ENCODE measurements at regions not wholly inside any gene's neighbourhood (a gene's known extent, or its start where the extent isn't known, plus 50 kb on each side); places are given as distances from the start of the nearest gene placed in this dataset.
A peak's percentile ranks its signal among the peaks of the same experiment; 100 is the strongest.

DNA sequence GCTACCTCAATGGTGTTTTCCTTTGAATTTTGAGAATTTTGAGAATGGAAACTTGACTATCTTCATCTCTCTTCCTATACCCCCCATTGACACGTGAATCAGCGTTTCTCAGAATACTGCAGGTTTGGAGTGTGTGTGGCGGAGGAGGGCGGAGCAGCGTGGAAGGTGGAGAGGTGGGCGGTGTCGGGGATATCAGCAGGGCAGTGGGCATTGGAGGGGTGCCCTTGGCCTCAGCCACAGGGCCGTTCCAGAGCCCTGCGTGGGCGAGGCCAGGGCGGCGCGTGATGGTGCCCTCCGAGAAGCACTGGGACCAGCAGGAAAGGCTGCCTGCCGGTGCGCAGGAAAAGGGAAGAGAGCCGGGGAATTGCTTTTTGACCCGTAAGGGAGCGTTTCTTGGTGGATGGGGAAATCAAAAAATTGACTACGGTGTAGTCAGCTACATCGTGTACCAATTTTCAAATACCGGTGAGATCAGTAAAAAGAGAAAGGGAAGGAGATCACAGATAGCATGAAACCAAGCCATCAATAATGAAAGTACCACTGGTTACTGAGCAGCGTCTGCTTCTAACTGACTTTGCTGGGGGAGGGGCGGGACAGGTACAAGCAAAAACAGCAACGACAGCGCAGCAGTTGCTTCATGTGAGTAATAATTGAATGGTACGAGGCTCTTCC is 82.7 kb upstream of the DUSP22 start:
- peak; percentile 95 for FAIRE-seq
- DNase-seq (ENCODE audit: insufficient read length, low spot score): peak; percentile 68
- TF ChIP-seq TAF1 (IDR thresholded peaks at IDR 0.05; ENCODE audit: low read depth, low read length): no peak
- no peak for TF ChIP-seq POLR2AphosphoS5 (IDR thresholded peaks at IDR 0.05; ENCODE audit: low read depth, low read length)
- 0 out of 2 replicates have a peak, but pooled peaks have one; percentile 27 for TF ChIP-seq POLR2A (IDR thresholded peaks at IDR 0.05; ENCODE audit: low read depth, low read length)
- 0 out of 2 replicates have a peak, but pooled peaks have one; percentile 63 for TF ChIP-seq POU2F2 (IDR thresholded peaks at IDR 0.05; ENCODE audit: low read depth, low read length)
- TF ChIP-seq PAX5 (IDR thresholded peaks at IDR 0.05; ENCODE audit: insufficient read depth, low read length, severe bottlenecking): no peak
- TF ChIP-seq SPI1 (IDR thresholded peaks at IDR 0.05; ENCODE audit: low read depth, low read length): 0 out of 2 replicates have a peak, but pooled peaks have one; percentile 5

DNA sequence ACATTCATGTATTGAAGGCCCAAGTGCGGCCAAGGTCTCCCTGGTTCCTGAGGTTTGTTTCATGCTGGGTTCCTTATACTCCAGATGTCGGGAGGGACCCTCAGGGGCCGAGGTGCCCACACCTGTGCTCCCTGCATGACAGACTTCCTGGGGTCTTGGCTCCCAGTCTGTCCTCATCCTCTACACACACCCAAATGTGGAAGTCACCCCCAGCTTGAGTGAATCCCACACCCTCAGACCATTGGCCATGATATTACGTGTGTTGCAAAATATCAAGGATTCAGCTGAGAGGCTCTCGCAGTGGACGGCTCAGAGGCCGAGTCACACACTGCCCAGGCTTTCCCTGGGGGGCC is 82.2 kb upstream of the DUSP22 start:
- DNase-seq (ENCODE audit: insufficient read length, low spot score): no peak
- TF ChIP-seq TAF1 (IDR thresholded peaks at IDR 0.05; ENCODE audit: low read depth, low read length) (no peak), POLR2AphosphoS5 (IDR thresholded peaks at IDR 0.05; ENCODE audit: low read depth, low read length) (no peak), POLR2A (IDR thresholded peaks at IDR 0.05; ENCODE audit: low read depth, low read length) (no peak; the same call in 1 of the 2 replicates), SPI1 (IDR thresholded peaks at IDR 0.05; ENCODE audit: low read depth, low read length) (no peak), PAX5 (IDR thresholded peaks at IDR 0.05; ENCODE audit: insufficient read depth, low read length, severe bottlenecking) (no peak), POU2F2 (IDR thresholded peaks at IDR 0.05; ENCODE audit: low read depth, low read length) (peak; percentile 20; the same call in 1 of the 2 replicates)

DNA sequence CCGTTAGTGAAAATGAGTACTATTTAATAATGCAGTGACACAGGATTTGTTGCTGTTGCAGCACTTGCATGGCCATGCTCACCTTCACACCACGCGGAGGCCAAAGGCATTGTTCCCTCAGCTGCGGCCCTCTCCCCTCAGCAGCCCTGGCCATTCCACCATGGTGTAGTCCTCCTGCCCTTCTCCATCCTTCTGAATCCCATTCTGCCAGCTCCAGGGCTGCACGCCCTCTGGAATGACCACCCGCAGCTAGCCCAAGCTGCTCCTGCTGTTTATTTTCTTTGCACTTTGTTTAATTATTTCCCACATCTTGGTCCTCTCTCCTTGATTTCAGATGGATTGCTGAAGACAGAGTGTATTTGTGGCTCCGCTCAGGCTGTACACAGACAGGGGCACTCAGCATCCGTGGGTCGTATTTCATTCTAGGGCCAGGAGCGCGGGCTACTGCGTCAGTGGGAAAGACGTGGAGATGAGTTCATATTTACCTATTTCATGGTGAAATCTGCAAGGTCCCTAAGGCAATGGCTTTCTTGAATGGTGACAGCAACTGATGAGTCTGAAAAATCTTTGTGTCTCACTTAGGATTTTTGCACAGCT is 81.4 kb upstream of the DUSP22 start:
- no peak for DNase-seq (ENCODE audit: insufficient read length, low spot score)
- FAIRE-seq: peak; percentile 56
- TF ChIP-seq POU2F2 (IDR thresholded peaks at IDR 0.05; ENCODE audit: low read depth, low read length): no peak
- TF ChIP-seq PAX5 (IDR thresholded peaks at IDR 0.05; ENCODE audit: insufficient read depth, low read length, severe bottlenecking): no peak
- TF ChIP-seq POLR2A (IDR thresholded peaks at IDR 0.05; ENCODE audit: low read depth, low read length): no peak
- no peak for TF ChIP-seq SPI1 (IDR thresholded peaks at IDR 0.05; ENCODE audit: low read depth, low read length)
- no peak for TF ChIP-seq POLR2AphosphoS5 (IDR thresholded peaks at IDR 0.05; ENCODE audit: low read depth, low read length)
- no peak for TF ChIP-seq TAF1 (IDR thresholded peaks at IDR 0.05; ENCODE audit: low read depth, low read length)

More for the DNA sequence above, 82.2 kb upstream of the DUSP22 start:
- no peak for FAIRE-seq

- FAIRE-seq: no peak
- TF ChIP-seq SPI1 (IDR thresholded peaks at IDR 0.05; ENCODE audit: low read depth, low read length) (peak; percentile 61), PAX5 (IDR thresholded peaks at IDR 0.05; ENCODE audit: insufficient read depth, low read length, severe bottlenecking) (no peak)
- no peak for DNase-seq (ENCODE audit: insufficient read length, low spot score)
Observed at GRCh38 chr6:211871-212497, 80.3 kb upstream of the DUSP22 start.

GRCh38 chr6:213284-213683 is 79.0 kb upstream of the DUSP22 start:
- DNase-seq (ENCODE audit: insufficient read length, low spot score) (no peak), FAIRE-seq (no peak)
- TF ChIP-seq POLR2AphosphoS5 (IDR thresholded peaks at IDR 0.05; ENCODE audit: low read depth, low read length) (no peak), PAX5 (IDR thresholded peaks at IDR 0.05; ENCODE audit: insufficient read depth, low read length, severe bottlenecking) (no peak), SPI1 (IDR thresholded peaks at IDR 0.05; ENCODE audit: low read depth, low read length) (no peak), POU2F2 (IDR thresholded peaks at IDR 0.05; ENCODE audit: low read depth, low read length) (no peak), TAF1 (IDR thresholded peaks at IDR 0.05; ENCODE audit: low read depth, low read length) (no peak), POLR2A (IDR thresholded peaks at IDR 0.05; ENCODE audit: low read depth, low read length) (no peak)

DNA sequence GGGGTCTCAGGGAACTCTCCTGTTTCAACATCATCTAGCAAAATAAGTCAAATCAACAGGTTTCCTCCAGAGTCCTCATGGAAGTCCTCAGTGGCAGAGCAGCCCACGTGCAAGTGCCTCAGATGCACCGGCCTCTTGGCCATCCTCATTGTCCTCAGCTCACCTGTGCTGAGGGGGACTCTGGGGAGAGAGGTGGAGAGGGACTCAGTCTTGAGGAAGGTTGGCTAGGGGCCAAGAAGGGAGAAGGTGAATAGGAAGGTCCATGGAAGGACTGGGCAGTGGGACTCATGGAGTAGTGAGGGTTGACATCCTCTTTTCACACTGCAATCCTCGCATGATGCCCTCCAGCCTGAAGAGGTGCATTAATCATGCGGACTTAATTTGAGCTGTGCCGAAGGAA is 77.9 kb upstream of the DUSP22 start:
- no peak for DNase-seq (ENCODE audit: insufficient read length, low spot score)
- FAIRE-seq: peak; percentile 61
- no peak for TF ChIP-seq SPI1 (IDR thresholded peaks at IDR 0.05; ENCODE audit: low read depth, low read length)
- no peak for TF ChIP-seq TAF1 (IDR thresholded peaks at IDR 0.05; ENCODE audit: low read depth, low read length)
- TF ChIP-seq POLR2A (IDR thresholded peaks at IDR 0.05; ENCODE audit: low read depth, low read length): no peak
- no peak for TF ChIP-seq PAX5 (IDR thresholded peaks at IDR 0.05; ENCODE audit: insufficient read depth, low read length, severe bottlenecking)
- no peak for TF ChIP-seq POU2F2 (IDR thresholded peaks at IDR 0.05; ENCODE audit: low read depth, low read length)
- TF ChIP-seq POLR2AphosphoS5 (IDR thresholded peaks at IDR 0.05; ENCODE audit: low read depth, low read length): no peak

DNA sequence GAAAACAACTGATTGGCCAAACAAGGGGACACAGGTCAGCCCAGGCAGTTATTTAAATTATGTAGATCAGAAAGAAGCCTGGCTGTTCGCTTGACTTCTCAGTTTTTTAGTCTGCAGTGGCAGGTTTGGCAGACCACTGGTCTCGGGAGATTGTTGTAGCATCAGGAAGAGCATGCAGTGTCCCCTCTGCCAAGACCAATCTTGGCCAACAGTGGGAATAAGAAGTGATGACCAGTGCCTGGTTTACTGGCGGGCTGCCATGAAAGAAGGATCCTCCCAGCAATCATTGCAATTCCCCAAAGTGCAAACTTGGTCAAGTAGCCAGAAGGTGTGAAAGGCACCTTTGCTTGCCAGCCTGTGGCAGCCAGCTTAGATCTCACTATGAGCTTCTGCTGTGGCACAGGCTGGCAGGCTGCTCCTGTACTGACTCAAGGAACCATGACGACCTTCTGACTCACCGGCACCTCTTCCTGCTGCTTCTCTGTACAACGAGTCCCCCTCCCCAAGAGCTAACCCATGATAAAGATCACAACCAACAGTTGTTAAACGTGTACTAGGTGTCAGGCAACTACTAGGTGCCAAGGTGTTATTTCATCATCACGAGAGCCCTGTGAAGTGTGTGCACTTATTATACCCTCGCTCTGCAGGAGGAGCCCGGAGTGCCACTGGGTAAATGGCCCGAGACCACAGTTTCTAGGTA is 76.8 kb upstream of the DUSP22 start:
- DNase-seq (ENCODE audit: insufficient read length, low spot score) (no peak), FAIRE-seq (peak; percentile 81)
- TF ChIP-seq POLR2AphosphoS5 (IDR thresholded peaks at IDR 0.05; ENCODE audit: low read depth, low read length): no peak

DNA sequence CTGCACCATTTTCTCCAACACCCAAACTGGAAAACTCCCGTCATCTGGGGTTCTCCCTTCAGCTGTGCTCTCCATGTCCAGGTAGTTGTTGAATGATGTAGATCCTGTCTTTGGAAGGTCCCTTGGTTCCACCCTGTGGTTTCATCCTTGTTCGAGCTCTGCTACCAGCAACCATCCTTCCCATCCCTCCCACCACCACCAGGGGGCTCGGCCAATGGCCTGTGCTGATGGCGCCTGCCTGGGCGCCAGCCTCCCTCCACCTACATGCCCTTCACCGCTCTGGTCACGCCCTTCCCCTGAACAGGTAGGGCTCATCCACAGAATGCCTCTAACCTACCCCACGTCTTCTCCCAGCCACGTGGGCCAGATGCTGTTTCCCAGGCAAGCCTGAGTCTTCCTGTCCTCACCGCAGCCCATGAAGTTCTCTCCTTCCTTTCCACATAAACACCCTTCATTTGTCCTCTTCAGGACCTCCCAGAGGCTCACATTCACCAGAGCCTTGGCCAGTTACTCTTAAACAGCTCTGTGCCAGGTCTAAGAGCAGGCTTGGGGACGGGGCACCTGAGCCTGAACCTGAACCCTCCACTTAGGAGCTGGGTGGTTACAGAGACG is 75.1 kb upstream of the DUSP22 start:
- TF ChIP-seq TAF1 (IDR thresholded peaks at IDR 0.05; ENCODE audit: low read depth, low read length): no peak
- TF ChIP-seq POU2F2 (IDR thresholded peaks at IDR 0.05; ENCODE audit: low read depth, low read length): peak; percentile 60
- TF ChIP-seq PAX5 (IDR thresholded peaks at IDR 0.05; ENCODE audit: insufficient read depth, low read length, severe bottlenecking): peak; percentile 76
- TF ChIP-seq SPI1 (IDR thresholded peaks at IDR 0.05; ENCODE audit: low read depth, low read length): no peak; the same call in 1 of the 2 replicates
- peak; percentile 67 for TF ChIP-seq POLR2AphosphoS5 (IDR thresholded peaks at IDR 0.05; ENCODE audit: low read depth, low read length)
- TF ChIP-seq POLR2A (IDR thresholded peaks at IDR 0.05; ENCODE audit: low read depth, low read length): no peak; the same call in 1 of the 2 replicates
- FAIRE-seq (peak; percentile 94), DNase-seq (ENCODE audit: insufficient read length, low spot score) (no peak)

Measured in GM12891 (cell line).